GM21825 (cell line): ENCODE measurements at regions not wholly inside any gene's neighbourhood (a gene's known extent, or its start where the extent isn't known, plus 50 kb on each side); places are given as distances from the start of the nearest gene placed in this dataset.

Source experiments
- ATAC-seq: cut with Tn5 transposase; IDR thresholded peaks from one replicate; pipeline ENCODE4 v1.9.1; 2021; ENCODE audit warnings: mild to moderate bottlenecking, moderate library complexity; ENCODE audit not compliant: unreplicated experiment

GRCh38 chr11:130707217-130707616 lies 209.1 kb downstream of the SNX19 start:
- ATAC-seq = no peak

- ATAC-seq = no peak
Measured at GRCh38 chr11:130709531-130709930, 206.7 kb downstream of the SNX19 start.

DNA sequence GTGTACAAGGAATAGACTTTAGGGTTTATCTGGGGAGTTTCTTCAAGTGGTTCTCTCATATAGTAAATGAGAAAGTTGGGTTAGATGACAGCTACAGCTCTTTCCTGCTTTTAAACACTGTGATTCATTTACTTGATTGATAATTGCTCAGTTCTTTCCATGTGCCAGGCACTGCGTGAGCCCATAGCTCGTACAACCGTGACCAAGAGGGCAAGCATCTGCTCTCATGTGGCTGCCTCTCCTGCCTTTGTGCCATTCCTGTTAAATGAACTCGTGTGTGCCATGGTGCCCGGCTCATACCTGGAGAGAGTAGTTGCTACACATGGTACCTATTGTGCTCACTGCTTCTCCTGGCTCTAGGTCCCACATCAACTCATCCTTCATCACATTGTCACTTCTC lies 206.3 kb downstream of the SNX19 start:
- ATAC-seq = no peak

- ATAC-seq = no peak
Measured at GRCh38 chr11:130710497-130711012, 205.7 kb downstream of the SNX19 start.

DNA sequence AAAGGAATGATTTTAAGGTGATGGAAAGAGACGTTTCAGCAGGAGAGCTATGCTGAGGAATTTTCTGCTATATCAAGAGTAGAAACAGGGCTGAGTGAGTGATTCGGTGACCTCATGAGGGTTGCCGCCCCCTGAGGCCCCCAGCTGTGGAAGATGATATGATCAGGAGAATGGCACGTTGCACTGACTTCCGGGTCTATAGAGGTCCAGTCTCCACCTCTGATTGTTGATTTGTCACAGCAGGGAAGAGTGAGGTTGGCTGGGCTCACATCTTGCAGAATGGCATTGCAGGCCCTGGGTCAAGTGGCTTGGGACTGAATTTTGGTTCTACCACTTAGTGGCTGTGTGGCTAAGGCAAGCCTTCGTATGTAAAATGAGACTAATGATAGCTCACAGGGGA lies 205.1 kb downstream of the SNX19 start:
- ATAC-seq = no peak

DNA sequence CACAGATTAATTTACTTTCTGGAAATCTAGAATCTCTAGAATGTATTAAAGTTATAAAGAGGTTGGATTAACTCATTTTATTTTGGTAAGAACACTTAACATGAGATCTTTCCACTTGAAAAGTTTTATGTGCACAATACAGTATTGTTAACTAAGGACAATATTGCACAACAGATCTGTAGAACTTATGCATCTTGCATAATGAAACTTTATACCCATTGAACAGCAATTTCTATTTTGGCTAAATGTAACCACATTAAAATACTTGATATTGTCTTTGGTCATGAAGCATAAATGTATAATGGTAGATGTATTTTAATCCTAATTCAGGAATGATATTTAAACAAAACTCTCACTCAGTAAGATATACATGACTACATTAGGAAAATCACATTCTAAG lies 203.8 kb downstream of the SNX19 start:
- ATAC-seq = no peak

- no peak for ATAC-seq
Measured at GRCh38 chr11:130715085-130715876, 201.0 kb downstream of the SNX19 start.

GRCh38 chr11:130715877-130716220 lies 200.4 kb downstream of the SNX19 start:
- ATAC-seq = no peak

DNA sequence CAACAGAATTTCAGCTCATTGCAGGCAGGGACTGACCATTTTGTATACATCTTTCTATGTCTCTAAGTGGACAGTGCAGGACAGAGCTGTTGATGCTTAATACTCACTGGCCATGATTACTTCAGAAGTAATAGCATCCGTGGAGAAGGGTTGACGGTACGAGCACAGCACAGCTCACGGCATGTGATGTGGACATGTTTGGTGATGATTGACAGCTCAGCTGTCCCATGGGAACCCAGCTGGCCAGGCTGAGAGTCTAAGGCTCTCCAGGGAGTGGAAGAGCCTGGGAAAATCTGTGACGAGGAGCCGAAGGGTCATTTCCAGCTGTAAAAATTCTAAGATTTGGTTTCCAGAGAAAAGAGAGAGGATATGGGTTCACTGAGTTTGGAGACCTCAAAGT lies 198.2 kb downstream of the SNX19 start:
- no peak for ATAC-seq

DNA sequence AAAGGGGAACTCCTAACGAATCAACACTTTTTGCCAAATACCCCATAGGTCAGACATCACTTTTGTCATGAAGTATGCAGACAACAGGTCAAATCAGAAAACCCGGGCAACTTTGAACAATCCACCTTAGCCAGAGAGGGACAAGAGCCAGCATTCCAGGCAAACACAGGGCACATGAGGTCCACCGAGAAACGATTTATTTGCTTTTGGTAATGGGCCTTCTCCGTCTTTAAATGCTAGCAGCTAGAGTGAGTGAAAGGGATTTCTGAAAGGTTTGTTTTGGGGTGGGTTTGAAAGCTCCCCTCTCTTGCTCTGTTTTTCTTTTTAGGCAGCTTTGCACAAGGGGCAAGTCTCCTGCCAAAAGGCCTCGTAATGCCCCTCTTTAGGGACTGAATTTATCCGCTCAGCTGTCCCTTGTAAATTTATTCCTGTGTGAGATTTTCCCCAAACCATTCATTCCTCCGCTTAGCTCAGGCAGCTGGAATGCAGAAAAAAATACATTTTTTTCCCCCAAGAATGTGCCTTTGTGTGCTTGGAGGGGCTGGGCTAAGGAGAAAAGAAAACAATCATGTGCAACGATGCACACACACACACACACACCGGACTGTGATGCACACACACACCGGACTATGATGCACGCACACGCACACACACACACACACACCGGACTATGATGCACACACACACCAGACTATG lies 196.9 kb downstream of the SNX19 start:
- no peak for ATAC-seq

DNA sequence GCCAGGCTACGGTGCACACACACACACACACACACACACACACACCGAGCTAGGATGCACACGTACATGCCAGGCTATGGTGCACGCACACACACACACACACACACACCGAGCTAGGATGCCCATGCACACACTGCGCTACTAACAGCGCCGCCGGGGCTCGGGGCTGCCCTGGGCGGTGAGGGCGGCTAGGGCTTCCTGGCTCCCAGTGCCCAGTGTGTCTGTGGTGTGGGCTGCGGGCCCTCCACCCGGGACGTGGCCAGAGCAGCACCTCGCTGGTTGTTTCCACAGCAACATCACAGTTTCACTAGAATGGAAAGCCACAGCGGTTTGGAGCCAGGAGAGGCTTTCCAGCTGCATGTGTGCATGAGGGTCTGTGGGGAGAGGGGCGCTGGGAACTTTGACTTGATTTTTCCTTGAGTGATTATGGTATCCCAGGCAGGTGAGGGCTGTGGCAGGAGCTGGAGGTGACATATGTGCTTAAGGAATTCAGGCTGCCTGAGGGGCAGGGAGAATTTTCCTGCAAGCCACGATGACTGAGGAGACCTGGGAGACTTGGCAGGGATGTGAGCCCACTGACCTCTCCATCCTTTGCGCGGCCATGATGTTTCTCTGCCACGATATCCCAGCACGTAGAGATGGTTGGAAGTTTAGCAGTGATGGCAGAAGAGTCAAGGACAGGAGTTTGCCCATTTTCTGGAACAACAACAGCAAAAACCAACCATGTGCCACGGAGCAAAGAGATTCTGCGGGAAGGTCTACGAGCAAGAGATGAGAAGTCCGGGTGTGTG lies 195.9 kb downstream of the SNX19 start:
- no peak for ATAC-seq

GRCh38 chr11:130721023-130721681 lies 195.1 kb downstream of the SNX19 start:
- ATAC-seq = no peak

DNA sequence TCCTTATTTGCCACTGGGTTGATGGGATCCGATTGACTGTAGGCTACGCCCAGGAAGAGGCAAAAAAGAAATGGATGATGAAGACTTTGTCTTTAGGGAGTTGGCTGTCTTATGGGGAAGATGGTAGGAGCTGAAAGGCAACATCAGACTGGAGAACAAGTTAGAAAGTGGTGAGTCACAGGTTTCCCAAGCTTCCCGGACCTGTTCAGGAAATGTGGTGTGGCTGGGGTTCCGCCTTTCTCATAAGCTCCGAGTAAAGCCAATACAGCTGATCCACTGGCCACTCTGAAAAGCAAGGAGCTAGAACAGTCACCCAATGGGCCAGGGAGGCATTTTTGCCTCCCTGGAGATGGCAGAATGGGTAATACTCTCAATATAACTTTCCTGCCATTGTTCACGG lies 194.5 kb downstream of the SNX19 start:
- ATAC-seq = no peak

DNA sequence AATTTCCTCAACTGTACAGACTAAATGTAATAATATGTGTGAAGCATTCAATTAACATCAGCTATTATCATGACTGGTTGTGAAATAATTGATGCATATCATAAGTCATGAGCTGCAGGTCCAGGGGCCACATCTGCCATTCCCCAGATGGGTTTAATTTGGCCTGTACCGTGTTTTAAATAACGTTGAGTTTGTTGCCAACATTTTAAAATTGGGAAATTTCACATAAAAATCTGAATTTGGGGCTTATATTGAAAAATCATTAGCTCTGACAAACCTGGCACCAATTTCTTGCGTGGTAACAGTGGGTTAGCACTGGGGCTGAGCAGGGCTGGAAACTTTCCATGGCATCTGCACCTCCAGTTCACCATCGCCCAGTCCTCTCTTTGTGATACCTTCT lies 193.9 kb downstream of the SNX19 start:
- no peak for ATAC-seq

DNA sequence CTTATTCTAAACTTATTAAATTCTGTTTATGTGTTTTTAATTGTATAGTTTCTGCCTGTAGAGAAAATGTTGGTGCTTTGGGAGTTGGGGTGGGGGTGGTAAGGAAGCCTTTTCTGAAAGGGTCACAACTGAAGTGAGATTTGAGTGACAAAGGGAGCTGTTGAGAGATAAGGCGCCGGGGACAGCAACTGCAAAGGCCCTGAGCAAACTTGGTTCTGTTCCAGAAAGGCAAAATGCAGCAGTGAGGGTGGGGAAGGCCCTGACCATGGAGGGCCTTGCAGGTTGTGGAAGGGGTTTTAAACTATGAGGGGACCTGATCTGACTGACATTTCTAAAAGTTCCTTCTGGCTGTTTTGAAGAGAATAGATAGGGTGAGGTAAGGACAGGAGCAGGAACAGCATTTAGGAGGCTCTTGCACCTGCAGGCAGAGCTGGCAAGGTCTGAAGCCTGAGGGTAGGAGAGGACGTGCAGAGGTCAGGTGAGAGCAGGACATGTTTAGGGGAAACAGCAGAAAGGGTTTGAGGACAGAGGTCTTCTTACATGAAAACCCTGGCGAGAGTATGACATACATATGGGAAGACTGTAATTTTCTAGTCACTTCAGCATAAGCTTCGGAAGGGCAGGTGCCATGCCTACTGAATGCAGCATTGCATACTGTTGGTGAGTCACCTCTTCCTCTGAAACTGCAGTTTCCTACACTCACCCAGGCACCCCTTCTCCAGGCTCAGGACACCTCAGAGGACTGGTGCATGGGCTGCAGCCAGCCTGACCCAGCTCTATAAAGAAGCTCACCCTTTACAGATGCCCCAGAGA lies 190.7 kb downstream of the SNX19 start:
- no peak for ATAC-seq

DNA sequence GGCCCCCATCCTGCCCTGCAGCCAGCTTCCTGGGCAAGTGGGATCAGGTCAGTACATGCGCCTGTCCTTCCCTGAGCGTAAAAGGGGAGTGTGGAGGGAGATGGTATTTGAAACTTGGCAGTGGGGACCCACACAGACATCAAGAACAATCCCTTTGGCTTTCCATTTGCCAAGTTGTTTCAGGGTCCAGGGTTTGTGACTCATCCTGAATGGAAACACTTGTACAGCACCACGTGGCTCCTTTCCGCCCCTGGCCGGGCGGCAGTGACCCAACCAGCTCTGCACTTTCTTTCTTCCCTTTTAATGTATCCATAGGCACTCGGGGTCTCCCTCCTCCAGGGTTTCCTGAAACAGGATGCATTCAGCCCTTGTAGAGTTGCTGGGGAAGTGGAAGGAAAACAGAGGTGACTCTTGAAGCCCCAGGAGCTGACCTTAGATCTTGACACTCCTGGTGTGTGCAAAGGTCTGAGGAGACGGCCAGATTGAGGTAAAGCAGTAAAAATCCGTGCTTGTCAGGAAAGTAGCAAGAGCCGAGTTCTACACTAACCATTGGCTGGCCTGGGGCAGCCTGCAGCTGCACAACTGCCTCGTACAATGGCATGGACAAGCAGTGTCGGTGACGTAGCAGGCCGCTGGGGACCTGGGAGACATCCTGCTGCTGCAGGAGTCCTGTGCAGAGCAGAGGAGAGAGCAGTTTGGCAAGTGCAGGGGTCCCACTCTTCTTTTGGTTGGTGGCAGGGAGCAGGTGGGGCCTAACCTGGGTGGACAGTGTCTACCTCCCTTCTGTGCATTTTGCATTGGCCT lies 189.8 kb downstream of the SNX19 start:
- ATAC-seq = no peak

DNA sequence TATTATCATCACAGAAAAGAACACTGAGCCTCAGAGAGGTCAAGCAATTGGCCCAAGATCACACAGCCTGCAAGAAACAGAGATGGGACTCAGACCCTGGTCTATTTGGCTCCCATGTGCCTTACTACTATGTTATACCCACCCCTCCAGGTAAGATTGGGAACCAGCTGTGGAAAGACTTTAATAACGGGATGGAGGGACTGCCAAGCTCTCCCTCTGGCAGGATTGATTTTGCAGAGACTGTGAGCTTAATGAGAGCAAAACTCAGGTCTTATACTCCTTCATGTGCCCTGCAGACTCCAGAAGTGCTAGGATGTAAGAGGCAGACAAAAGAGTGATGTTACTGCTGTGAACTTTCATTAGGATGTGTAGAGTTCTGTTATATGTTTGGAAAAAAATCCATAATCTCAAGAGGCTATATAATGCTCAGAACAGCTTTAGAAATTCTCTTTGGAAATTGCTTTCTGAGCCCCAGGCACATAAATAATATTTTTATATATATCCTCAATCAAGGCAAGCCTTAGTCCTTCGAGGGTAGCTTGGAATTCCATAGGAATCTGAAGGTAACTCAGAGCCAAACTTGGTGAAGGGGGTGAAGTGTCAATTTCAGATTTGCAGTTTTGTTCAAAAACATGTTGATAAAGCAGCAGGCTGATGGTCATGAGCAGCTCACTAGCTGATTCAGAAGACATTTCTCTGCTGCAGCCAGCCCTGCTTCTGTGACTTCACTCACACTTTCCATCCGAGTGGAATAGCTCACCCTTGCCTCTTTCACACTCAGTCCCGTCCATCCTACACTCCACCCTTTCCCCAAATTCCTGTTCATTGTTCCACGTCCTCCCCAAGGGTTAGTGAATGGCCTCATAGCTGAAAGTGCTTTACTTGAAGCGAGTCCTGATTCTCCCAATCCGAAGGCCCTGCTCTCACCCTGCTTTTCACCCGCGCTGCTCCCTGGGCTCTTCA lies 188.8 kb downstream of the SNX19 start:
- ATAC-seq = no peak
